Mucosa of descending colon (tissue), 3 donors: ENCODE measurements at regions not wholly inside any gene's neighbourhood (a gene's known extent, or its start where the extent isn't known, plus 50 kb on each side); places are given as distances from the start of the nearest gene placed in this dataset.
"Not testable (repeated sequence)": the region's sequence is repeated elsewhere in the genome, so short reads cannot be mapped to it uniquely, and the experiment has no call there.

Experiments used
- ATAC-seq: fragments of 200-7000 bp; cut with Tn5 transposase; one replicate; pipeline ENCODE4 v1.9.1; 2020; ENCODE audit warnings: mild to moderate bottlenecking, moderate library complexity
- DNase-seq, 3 donors: peaks; one replicate each; pipeline ENCODE4 v3.0.0-alpha.2; 2020
- H3K36me3 ChIP-seq: fragments of 200-600 bp; one replicate; pipeline ENCODE4 v1.8.0; 2021; ENCODE audit warnings: low read depth, mild to moderate bottlenecking
- H3K4me1 ChIP-seq: fragments of 200-600 bp; one replicate; pipeline ENCODE4 v1.8.0; 2021; ENCODE audit warnings: low read depth, mild to moderate bottlenecking
- H3K4me3 ChIP-seq: fragments of 200-600 bp; one replicate; pipeline ENCODE4 v1.8.0; 2021; ENCODE audit warnings: mild to moderate bottlenecking
- H3K9me3 ChIP-seq: fragments of 200-600 bp; one replicate; pipeline ENCODE4 v1.8.0; 2021; ENCODE audit warnings: mild to moderate bottlenecking
- CTCF ChIP-seq: fragments of 200-600 bp; IDR thresholded peaks from one replicate; pipeline ENCODE4 v1.8.0; 2022; ENCODE audit warnings: antibody characterized with exemption, mild to moderate bottlenecking
- intact Hi-C, 2 donors: fragments of 100-400 bp; cut with DNase I in 1 of 2; cut with micrococcal nuclease in 1 of 2; formaldehyde crosslinking; loops; one replicate each; pipeline versions ENCODE4 v1.11.0 to v1.11.1; 2022; cut with DNase I, micrococcal nuclease
- donor health status: DM: no; HTN: no; CAD: no; lungs with moderate emphysema.
- donor health status: DM: no; HTN: no; CAD: no.
- donor health status: DM: no; HTN: yes; CAD: no.

GRCh38 chr4:133550436-133550835, 401.3 kb downstream of the PCDH10 start:
- no peak for TF ChIP-seq CTCF
- no peaks in the 10 kb centered on the region for H3K9me3 ChIP-seq
- DNase-seq (no peak), ATAC-seq (no peak)
- H3K4me1 ChIP-seq: no peaks in the 10 kb centered on the region
- intact Hi-C loops: no loop called here
- H3K36me3 ChIP-seq: no peaks in the 10 kb centered on the region
- no peak overlapping the region for H3K4me3 ChIP-seq

GRCh38 chr4:133544097-133544496, 395.0 kb downstream of the PCDH10 start:
- DNase-seq: no peak
- Histone ChIP-seq H3K9me3 (no peaks in the 10 kb centered on the region), H3K36me3 (no peaks in the 10 kb centered on the region), H3K4me3 (no peak overlapping the region), H3K4me1 (no peaks in the 10 kb centered on the region)
- intact Hi-C loops: no loop called here
- TF ChIP-seq CTCF: no peak
- no peak for ATAC-seq

- no peak overlapping the region for H3K4me3 ChIP-seq
- no peaks in the 10 kb centered on the region for H3K9me3 ChIP-seq
- no peak for ATAC-seq
- no peak for TF ChIP-seq CTCF
- H3K36me3 ChIP-seq: no peaks in the 10 kb centered on the region
- intact Hi-C loops: no loop called here
- no peaks in the 10 kb centered on the region for H3K4me1 ChIP-seq
- DNase-seq: no peak
Measured at GRCh38 chr4:133537780-133538281, 388.7 kb downstream of the PCDH10 start.

- H3K9me3 ChIP-seq, ATAC-seq: not testable (repeated sequence)
Measured at GRCh38 chr4:133534224-133534623, 385.1 kb downstream of the PCDH10 start.

GRCh38 chr4:133524369-133524768, 375.3 kb downstream of the PCDH10 start:
- Histone ChIP-seq H3K9me3 (no peaks in the 10 kb centered on the region), H3K36me3 (no peaks in the 10 kb centered on the region), H3K4me3 (no peak overlapping the region), H3K4me1 (no peaks in the 10 kb centered on the region)
- TF ChIP-seq CTCF: no peak
- DNase-seq (no peak), ATAC-seq (no peak)
- intact Hi-C loops: no loop called here

More at GRCh38 chr4:133534224-133534623, 385.1 kb downstream of the PCDH10 start:
- H3K4me1 ChIP-seq, intact Hi-C loops, H3K4me3 ChIP-seq, H3K36me3 ChIP-seq, DNase-seq: not testable (repeated sequence)

- H3K9me3 ChIP-seq: no peaks in the 10 kb centered on the region
- intact Hi-C loops: no loop called here
- ATAC-seq (no peak), DNase-seq (no peak)
- no peaks in the 10 kb centered on the region for H3K36me3 ChIP-seq
- TF ChIP-seq CTCF: no peak
- H3K4me3 ChIP-seq: no peak overlapping the region
- H3K4me1 ChIP-seq: no peaks in the 10 kb centered on the region
Measured at GRCh38 chr4:133513901-133514300, 364.8 kb downstream of the PCDH10 start.
